Erythroblast (primary cell): ENCODE measurements at regions not wholly inside any gene's neighbourhood (a gene's known extent, or its start where the extent isn't known, plus 50 kb on each side); places are given as distances from the start of the nearest gene placed in this dataset.

ENCODE experiments used
- GATA1 ChIP-seq: IDR thresholded peaks from 2 replicates; pipeline ENCODE4 v1.6.1; 2011; ENCODE audit warnings: low read depth, mild to moderate bottlenecking, control low read depth, low read length, moderate library complexity
- POLR2A ChIP-seq: IDR thresholded peaks from 2 replicates; pipeline ENCODE4 v1.6.1; 2011; ENCODE audit warnings: mild to moderate bottlenecking, low read length

DNA sequence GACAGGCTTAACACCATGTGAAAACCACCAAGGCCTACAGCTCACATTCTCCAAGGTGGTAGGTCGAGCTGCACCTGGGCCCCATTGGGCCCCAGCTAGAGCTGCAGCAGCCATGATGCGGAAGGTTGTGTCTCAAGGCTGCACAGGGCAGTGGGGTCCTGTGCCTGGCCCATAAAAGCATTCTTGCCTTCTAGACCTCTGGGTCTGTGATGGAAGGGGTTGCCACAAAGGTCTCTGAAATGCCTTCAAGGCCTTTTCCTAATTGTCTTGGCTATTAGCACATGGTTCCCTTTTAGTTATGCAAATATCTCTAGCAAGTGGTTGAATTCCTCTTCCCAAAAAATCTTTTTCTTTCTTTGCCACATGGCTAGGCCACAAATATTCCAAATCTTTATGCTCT is 52.5 kb upstream of the C11orf58 start:
- no peak for TF ChIP-seq POLR2A
- TF ChIP-seq GATA1, result no peak
